GM23248 (cell line): ENCODE measurements at regions not wholly inside any gene's neighbourhood (a gene's known extent, or its start where the extent isn't known, plus 50 kb on each side); places are given as distances from the start of the nearest gene placed in this dataset.

Experiments
- EZH2 ChIP-seq: fragments of 200-600 bp; sonication (generic); IDR thresholded peaks from 2 replicates; pipeline ENCODE4 v1.6.1; 2018; ENCODE audit warnings: antibody characterized with exemption, mild to moderate bottlenecking; ENCODE audit not compliant: insufficient read depth, poor library complexity, severe bottlenecking
- EZH2phosphoT487 ChIP-seq: fragments of 200-600 bp; sonication (generic); IDR thresholded peaks from 2 replicates; pipeline ENCODE4 v1.6.1; 2018; ENCODE audit warnings: antibody characterized with exemption, moderate library complexity, mild to moderate bottlenecking, low read depth; ENCODE audit not compliant: insufficient read depth

- no peak for TF ChIP-seq EZH2phosphoT487
- TF ChIP-seq EZH2 = no peak
These were observed 116.7 kb upstream of the PLCL2 start for GRCh38 chr3:16768014-16768413.
